Nucleus accumbens (tissue), 56 donors: ENCODE measurements at regions not wholly inside any gene's neighbourhood (a gene's known extent, or its start where the extent isn't known, plus 50 kb on each side); places are given as distances from the start of the nearest gene placed in this dataset.
A peak's percentile ranks its signal among the peaks of the same experiment; 100 is the strongest.

Experiments
- DNase-seq, 56 donors: peaks; one replicate each; lab custom pipeline; 2025; lab: John Stamatoyannopoulos, UW

DNA sequence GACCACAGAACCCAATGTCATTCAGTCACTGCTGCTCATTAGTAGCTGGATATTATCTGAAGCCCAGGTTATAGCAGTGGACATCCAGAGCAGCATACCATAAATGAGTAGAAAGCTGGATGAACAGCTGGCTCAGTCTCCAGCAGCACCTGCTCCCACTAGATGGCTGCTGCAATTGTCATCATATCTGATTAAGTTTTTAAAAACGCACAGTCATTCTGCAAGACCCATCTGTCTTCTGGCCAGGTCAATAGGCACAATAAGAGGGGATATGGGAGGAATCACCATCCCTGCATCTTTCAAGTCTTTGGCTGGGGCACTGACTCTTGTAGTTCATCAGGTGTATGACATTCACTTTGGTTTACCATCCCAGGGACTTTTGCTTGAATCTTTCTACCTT lies 55.1 kb upstream of the XDH start:
- no peak for DNase-seq

DNA sequence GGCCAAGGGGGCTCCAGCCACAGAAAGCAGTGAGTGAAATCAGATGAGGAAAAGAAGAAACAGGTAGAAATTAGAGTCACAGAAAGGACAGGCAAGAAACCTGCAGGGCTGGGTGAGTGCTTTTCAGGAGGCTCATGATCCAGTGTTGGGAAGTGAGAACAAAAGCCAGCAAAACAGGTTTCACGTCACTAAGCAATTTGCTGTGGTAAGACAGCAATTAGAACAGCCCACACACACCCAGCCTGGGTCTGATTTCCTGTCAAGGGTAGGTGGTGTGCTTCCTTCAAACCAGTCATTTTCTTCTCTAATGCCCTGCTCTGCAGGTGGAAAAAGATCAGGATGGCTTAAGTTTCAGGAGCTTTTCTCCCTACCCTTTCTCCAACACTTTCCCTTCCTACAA lies 52.9 kb upstream of the XDH start:
- DNase-seq = peak in 28 of 56 donors; percentile 0 to 73 (median 23)
